Activated naive CD4-positive, alpha-beta T cell (primary cell): ENCODE measurements at regions not wholly inside any gene's neighbourhood (a gene's known extent, or its start where the extent isn't known, plus 50 kb on each side); places are given as distances from the start of the nearest gene placed in this dataset.
"Not testable (repeated sequence)": the region's sequence is repeated elsewhere in the genome, so short reads cannot be mapped to it uniquely, and the experiment has no call there.

ENCODE experiments used
- DNase-seq, 4 experiments: peaks; one replicate each; lab custom pipeline; 2025; lab: John Stamatoyannopoulos, UW

DNA sequence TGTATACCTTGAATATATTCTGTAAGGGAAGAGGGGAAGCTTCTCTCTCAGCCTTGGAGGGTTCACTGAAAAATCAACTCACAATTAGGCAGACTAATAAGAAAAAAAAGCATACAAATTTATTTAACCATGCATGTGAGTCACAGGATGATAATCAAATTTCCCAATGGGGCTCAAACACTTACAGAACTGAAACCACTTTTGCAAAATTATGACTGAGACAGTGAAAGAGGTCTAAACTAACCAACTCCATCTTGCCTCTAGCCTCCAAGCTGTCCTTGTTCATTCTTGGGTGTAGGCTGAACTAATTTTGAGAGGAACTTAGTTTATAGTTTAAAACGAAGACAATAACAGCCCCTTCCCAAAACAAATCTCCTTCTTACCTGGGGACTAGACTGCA is 618.3 kb upstream of the AUTS2 start:
- no peak for DNase-seq

DNA sequence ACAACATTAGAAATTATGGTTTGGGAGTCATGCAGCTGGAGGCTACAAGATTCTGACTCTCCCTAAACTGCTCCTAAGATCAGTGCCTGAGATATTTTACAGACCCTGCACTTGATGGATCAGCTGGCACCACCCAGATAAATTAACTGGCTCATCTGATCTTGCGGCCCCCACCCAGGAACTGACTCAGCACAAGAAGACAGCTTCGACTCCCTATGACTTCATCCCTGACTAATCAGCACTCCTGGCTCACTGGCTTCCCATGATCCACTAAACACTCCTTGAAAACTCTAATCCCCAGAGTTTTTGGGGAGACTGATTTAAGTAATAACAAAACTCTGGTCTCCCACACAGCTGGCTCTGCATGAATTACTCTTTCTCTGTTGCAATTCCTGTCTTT is 617.8 kb upstream of the AUTS2 start:
- DNase-seq, result not testable (repeated sequence)

DNA sequence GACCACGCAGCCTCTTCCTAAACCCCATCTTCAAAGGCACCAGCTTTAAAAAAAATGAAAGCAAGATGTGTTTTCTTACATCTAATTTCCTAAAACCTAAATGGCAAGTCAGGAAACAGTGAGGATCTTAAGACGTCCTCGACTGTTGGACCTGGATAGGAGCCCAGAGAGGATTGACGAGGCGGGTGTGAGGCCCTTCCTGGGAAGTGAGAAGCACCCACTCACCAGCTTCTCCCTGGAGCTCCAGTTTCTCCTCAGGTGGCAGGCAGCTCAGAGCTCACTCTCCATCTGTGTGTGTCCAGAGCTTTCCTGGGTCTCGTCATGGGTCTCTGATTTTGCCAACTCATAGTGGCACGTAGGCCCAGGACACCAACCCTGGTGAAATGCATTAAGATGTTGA is 614.0 kb upstream of the AUTS2 start:
- no peak for DNase-seq

DNA sequence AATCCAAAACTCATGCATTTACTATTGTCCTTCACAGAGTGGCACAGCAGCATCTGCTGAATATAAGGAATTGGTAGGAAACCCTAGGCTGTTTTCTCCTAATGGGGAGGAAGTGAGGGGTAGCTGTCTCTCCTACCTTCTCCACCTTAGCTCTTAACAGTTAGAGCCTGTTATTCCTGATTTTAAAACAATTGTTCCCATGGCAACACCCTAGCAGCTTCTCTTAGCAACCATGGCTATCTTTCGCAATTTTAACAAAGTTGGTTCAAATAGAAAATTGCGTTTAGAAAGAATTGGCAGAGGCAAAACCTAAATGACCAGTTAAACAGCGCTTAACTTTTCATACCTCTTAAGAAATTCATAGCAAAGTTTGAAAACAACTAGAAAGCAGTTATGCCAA is 603.4 kb upstream of the AUTS2 start:
- DNase-seq, result no peak

DNA sequence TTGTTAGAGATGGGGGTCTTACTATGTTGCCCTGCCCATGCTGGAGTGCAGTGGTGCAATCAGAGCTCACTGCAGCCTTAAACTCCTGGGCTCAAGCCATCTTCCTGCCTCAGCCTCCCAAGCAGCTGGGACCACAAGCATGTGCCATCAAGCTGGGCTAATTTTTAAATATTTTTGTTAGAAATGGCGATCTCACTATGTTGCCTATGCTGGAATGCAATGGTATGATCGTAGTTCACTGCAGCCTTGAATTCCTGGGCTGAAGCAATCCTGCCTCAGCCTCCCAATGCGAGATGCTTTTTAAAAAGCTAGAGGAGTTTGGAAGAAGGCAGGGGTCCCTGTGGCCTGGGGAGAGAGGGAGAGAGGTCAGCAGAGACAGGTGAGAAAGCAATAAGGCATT is 600.1 kb upstream of the AUTS2 start:
- no peak for DNase-seq

DNA sequence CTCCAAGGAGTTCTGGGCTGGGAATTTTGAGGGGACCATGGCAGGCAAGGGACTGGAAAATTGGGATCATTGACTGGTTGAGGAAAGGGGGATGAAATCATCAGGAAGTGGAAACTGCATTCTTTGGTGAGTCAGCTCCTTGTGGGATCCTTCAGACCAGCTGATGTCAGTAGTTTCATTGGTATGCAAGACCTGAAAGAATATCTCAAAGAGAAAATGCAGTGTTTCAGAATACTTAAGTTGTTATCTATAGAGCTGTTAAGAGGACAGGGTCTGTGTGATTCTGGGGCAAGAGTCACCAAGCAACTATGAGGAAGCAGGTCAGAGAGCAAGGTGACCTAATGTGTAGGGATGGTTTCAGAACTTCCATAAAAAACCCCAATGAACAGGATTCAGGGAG is 595.9 kb upstream of the AUTS2 start:
- DNase-seq, result no peak

DNA sequence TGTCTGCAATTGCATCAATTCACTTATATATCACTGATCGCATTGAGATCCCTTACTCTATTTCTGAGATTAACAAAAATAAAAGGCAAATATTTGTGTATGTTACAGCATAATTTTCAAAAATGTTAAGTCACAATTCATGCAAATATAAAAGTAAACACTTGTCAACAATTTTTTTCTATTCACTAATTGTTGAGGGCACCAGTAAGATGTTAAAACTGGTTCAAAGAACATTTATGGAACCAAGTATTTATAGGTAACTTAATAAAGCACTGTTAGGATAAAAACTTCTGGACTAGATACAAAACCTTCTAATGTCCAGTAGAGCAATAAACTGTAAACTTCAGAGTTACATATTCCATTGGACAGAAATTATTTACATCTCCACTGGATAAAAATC is 586.1 kb upstream of the AUTS2 start:
- no peak for DNase-seq

DNA sequence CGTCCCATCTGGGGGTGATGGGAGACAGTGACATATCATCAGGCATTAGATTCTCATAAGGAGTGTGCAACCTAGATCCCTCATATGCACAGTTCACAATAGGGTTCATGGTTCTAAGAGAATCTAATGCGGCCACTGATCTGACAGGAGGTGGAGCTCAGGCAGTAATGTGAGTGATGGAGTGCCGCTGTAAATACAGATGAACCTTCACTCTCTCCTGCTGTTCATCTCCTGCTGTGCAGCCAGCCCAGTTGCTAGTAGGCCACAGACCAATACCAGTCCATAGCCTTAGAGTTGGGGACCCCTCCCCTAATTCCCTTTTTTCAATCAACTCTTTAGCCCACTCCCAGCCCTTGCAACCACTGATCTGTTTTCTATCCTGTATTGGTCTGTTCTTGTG is 581.1 kb upstream of the AUTS2 start:
- DNase-seq, result no peak

DNA sequence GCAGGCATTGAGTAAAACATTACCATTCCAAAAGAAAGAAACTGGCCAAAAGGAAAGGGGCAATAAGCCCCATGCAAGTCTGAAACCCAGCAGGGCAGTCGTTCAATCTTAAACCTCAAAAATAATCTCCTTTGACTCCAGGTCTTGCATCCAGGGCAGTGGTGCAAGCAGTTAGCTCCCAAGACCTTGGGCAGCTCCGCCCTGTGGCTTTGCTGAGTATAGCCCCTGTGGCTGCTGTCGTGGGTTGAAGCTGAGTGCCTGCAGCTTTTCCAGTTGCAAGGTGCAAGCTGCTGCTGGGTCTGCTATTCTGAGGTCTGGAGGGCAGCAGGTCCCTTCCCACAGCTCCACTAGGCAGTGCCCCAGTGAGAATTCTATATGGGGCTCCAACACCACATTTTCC is 580.1 kb upstream of the AUTS2 start:
- DNase-seq, result no peak

DNA sequence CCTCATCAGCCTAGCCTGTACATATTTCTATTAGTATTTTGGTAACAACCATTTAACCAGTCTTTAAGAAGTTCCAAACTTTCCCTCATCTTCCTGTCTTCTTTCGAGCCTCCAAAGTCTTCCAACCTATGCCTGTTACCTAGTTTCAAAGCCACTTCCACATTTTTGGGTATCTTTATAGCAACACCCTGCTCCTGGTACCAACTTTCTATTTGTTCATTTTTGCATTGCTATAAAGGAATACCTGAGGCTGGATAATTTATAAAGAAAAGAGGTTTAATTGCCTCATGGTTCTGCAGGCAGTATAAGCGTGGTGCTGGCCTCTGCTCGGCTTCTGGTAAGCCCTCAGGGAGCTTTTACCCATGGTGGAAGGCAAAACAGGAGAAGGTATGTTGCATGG is 578.8 kb upstream of the AUTS2 start:
- no peak for DNase-seq

DNA sequence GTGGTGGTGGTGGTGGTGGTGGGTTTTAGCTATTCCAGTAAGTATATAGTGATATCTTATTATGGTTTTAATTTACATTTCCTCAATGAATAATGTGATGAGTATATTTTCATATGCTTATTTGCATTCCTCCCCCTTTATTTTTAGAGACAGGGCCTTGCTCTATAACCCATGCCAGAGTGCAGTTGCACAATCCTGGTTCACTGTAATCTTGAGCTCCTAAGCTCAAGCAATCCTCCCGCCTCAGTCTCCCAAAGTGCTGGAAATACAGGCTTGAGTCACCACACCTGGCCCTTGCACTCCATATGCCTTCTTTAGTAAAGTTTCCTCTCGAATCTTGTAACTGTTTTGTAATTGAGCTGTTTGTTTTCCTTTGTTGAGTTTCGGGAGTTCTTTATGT is 577.7 kb upstream of the AUTS2 start:
- DNase-seq, result no peak

DNA sequence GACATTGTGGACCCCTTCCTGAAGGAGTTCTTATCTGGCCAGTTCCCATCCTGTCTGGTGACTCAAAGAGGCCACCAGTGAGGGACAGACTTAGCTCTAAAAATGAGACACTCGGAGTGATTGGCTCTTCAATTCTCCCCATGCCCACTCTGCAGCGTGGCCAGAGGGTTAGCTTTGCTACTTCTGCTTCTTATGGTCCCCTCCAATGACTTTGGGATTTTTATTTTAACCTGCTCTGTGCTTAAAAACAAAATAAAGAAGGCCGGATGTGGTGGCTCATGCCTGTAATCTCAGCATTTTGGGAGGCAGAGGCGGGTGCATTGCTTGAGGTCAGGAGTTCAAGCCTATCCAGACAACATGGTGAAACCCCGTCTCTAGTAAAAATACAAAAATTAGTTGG is 573.0 kb upstream of the AUTS2 start:
- no peak for DNase-seq

DNA sequence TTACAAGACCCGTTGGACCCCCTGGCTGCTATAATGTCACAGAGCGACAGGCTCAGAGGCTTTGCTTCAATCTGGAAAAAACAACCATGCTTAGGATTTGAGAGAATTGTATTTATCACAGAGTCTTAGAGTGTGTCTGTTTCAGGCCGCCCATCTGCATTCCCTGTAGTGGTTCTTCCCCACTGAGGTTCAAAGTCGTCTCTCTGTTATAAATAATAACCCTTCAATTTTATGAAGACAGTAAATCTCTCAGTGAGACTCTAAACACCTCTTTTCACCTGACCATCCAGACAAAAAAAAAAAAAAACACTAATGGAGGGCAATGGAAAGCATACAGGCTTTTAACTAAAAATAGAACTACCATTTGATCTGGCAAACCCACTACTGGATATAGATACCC is 565.4 kb upstream of the AUTS2 start:
- no peak for DNase-seq

DNA sequence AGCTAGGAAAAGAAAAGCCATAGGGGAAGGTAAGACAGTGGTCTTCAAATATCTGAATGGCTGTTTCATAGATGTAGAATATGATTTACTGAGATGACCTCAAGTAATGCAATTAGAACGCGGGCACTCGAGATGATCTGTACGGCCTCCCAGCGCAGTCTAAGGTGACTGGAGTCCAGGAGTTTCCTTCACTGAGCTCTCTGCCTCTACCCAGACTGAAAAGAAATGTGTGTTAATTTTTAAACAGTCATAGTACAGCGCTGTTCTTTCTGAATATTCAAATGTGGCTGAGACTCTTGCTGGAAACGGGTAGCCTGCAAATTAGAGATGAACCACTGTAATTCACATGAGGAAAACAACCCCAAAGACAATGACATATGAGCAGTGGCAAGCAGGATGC is 562.4 kb upstream of the AUTS2 start:
- DNase-seq, result no peak

DNA sequence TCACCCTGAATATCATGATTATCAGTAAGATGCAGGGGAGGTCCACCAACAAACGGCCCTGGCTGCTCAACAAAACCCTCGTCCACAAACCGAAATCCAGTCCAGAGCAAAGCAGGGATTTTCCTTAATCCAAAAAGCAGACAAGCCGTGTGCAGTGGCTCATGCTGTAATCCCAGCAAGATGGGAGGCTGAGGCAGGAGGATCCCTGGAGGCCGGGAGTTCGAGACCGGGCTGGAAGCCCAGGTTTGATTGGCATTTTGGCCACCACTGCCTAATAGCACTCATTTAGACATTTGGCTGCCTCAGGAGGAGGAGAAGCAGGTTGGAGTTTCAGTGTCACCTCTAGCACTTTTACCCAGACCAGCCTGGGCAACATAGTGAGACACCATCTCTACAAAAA is 562.0 kb upstream of the AUTS2 start:
- no peak for DNase-seq

DNA sequence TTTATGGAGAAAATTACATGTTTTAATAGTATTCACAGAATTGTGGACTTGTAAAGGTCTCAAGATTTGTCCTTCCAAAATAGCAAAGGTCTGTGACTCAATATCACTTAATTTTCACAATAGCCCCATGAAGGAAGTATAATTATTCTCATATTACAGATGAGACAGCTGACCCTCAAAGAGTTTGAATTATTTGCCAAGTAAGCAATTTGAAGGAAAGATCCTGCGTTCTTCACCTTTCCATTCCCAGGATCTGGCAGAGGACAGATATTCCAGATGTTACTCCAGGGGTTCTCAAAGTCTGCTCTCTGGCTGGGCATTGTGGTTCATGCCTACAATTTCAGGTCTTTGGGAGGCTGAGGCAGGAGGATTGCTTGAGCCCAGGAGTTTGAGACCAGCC is 559.4 kb upstream of the AUTS2 start:
- DNase-seq, result no peak

DNA sequence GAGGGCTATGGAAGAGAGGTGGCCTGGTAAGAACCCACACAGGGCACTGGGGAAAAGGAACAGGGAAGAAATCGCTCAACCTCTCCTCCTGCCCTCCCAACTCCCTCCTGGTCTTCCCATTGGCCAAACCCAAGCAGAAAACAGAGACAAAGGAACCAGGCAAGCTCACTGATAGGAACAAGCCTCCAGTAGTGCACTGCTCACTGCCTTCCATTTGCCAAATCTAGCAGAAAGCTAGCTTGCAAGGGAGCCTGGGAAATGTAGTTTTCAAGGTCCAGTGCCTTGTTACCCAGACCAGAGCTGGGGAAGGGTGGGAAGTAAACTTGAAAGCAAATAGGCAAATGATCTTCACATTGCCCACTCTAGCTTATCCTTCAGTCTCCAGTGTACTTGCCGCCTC is 556.1 kb upstream of the AUTS2 start:
- DNase-seq, result no peak

DNA sequence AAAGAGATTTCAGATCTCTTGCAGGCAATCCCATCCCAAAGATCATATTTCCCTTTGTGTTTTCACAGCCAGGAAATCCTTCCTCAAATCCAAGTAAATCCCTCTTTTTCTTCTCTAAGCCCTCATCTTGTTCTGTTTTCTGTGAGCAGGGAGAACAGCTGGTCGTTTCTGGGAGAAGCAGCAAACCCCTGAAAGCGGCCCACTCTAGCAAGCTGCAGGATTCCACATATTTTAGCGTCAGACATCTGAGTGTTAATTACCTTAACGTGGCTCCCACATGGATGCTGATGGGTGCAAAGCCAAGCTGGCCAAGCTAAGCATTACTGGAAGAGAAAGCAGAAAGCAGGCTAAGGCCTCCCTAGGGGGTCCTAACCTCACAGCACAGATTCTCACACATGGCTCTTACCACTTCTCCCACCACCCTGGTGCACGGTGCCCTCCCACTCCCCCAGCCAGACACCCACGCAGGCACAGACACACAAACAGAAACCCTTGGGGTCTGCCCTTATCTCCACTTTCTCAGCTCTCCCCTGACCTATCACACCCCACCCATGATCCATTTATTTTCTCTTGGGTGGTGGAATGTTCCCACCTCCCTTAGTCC is 551.0 kb upstream of the AUTS2 start:
- DNase-seq, result no peak

DNA sequence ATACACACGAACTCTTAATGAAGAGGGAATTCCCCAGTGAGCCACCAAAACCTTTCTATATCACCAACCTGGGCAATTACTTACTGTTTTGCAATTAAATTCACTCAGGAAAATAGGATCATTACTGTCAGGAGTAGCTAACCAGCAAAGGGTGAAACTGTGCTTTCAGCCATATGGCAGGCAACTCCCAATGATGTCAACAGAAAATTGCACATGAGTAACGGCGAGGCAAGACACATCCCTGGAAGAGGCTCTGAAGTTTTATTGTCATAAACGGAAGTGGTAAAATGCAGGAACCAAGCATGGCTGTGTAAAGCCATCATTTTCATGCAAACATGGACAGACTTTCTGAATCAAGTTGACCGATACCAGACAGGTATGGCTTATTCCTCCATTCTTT is 548.9 kb upstream of the AUTS2 start:
- no peak for DNase-seq

DNA sequence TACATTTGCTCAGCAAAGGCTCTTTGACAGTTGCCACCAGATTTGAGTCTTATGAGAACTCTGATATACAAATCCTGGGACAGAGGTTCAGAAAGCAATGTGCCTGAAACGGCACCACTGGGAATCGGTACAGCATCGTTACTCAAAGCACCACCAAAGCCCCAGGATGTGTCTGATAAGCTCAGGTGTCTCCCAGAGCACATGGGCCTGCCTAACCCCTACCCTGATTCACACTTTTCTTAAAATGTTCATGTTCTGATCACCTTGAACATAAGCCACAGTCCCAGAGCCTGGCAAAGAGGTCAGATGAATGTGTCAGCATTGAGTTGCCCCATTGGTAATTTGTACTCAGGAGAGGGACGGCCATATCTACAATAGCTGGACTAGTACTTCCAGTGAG is 545.8 kb upstream of the AUTS2 start:
- no peak for DNase-seq

DNA sequence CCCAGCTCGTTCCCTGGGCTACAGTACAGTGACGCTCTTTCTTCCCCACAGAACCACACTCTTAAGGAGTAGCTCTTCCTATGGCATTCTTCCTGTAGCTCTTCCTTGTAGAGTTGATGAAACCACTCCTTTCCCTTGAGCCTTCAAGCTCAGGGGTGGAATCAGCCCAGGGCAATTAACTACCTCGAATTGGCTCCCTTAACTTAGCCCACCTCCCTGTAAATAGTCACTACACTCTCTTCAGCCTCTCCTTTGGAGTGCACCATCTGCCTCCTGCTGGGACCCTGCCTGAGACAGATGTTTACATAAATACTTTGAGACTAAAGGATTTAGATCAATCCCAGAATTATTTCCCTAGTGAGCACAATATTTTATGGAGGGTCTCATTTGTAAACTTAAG is 537.8 kb upstream of the AUTS2 start:
- no peak for DNase-seq

DNA sequence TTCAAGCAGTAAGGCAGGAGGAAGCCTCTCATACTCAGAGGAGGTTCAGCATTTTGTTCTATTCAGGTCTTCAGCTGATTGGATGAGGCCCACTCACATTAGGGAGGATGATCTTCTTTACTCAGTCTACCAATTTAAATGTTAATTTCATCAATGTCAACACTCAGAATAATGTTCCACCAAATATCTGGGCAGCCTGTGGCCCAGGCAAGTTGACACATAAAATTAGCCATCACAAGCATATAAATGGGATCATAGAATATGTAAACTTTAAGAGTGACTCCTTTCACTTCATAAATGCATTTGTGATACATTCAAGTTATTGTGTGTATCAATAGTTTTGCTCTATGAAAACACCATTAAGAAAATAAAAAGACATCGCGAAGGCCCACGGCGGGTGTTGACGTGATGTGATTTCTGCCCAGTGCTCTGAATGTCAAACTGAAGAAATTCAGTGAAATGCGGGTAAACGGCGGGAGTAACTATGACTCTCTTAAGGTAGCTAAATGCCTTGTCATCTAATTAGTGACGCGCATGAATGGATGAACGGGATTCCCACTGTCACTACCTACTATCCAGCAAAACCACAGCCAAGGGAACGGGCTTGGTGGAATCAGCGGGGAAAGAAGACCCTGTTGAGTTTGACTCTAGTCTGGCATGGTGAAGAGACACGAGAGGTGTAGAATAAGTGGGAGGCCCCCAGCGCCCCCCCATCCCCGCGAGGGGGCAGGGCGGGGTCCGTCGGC is 536.1 kb upstream of the AUTS2 start:
- DNase-seq, result no peak

DNA sequence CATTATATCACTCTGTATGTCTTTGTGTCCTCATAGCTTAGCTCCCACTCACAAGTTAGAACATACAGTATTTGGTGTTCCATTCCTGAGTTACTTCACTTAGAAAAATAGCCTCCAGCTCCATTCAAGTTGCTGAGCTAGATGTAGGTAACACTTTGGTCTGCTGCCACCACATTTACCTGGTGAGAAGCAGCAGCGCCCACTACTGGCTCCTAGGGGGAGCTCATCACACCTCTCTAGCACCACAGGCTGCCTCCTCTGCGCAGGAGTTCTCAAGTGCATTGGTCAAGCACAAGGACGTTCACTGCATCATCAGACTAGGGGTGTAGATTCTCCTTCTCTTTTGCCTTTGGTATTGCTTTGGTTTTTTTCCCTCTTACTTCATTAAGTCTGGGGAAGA is 530.9 kb upstream of the AUTS2 start:
- DNase-seq, result no peak

DNA sequence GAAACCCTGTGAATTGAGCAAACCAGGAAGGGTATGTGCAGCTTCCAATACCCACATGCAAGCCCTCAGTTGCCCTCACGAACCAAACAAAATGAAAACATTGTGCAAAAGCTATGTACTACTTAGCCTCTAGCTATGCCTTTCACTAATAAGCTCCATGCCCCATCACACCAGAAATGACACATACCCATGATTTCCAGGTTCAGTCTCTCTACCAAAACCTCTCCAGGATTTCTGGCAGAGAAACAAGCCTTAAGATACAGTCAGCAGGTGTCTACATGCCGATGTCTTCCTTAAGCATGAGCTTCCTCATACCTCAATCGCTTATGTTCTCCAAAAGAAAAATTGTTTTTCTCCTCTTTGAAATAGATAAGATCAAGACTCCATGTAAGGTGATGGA is 527.8 kb upstream of the AUTS2 start:
- no peak for DNase-seq
